ENCODE measurements at regions not wholly inside any gene's neighbourhood (a gene's known extent, or its start where the extent isn't known, plus 50 kb on each side); places are given as distances from the start of the nearest gene placed in this dataset.
A peak's percentile ranks its signal among the peaks of the same experiment; 100 is the strongest.

DNA sequence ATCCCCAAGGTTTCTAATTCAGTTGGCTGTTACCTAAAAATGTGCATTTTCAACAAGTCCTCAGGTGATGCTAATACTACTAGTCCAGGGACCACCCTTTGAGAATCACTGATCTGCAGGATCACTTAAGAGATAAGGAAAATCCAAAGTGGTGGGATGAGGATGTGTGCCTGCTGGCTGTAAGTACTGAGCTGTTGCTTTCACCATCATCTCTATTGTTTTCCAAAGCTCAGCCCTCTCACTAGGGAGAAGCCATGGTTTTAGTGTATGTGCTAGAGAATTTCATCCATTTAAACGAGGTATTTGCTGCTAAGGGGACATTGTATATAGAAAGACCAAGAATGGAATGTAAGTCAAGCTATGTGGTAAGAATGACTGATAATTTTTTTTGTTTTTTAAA lies 202.3 kb downstream of the KIF21A start:
- no peak for DNase-seq

DNA sequence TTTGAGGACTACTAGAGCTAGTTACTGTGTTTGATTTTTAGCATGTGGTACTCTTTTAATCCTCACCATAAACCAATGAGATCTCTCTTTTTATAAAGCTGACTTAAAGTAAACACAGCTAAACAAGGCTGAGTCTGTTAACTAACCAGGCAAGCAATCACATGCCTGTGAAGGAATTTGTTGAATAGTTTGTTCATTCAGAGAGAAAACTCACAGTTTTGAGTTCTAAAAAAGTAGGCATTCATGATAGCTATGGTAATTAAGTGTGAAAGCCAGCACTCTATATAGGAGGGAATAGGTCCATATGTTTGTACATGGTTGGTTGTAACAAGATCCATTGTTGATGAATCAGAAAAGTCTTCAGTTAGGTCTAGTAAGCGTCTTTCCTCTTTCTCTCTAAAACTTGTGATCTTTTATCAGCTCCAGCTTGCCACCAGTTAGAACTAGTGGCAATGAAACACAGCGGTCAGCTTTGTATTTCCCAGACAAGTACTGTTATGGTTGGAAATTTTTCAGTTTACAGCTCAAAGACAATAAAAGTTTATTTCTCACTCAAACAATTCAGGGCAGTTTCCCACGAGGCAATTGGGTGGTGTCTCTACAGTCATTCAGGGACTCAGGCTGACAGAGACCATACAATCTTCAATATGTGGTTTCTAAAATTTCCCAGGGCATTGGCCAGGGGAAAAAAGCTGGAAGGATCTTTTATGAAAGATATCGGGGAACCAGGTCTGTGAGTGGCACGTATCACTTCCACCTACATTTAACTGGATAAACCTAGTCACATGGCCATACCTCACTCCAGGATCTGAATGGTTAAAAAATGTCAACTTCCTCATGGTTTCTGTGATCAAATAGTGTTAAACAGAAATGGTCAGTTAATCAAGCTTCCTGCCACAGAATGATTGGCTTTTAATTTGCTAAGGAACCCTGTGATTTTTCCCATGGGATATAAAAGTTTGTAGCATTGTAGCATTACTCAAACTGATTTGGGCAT lies 203.1 kb downstream of the KIF21A start:
- DNase-seq: no peak

DNA sequence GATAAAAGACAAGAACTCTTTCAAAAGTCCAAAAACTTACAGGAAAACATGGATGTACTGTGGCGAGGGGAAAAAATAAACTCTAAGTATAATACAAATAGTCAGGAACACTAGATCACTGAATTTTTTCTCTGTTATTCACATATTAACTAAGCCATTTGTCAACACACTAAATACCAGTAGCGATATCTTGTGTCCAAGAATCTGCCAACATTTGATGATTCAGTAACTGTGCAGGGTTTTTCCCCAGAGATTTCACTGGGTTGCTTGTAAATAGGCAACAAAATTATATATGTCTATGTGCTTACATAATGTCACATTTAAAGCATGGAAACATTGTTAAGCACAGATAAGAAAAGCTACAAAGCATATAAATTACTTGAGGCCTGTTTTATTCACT lies 205.9 kb downstream of the KIF21A start:
- no peak for DNase-seq

- DNase-seq: no peak
These were observed 206.7 kb downstream of the KIF21A start for GRCh38 chr12:39235990-39236767.

DNA sequence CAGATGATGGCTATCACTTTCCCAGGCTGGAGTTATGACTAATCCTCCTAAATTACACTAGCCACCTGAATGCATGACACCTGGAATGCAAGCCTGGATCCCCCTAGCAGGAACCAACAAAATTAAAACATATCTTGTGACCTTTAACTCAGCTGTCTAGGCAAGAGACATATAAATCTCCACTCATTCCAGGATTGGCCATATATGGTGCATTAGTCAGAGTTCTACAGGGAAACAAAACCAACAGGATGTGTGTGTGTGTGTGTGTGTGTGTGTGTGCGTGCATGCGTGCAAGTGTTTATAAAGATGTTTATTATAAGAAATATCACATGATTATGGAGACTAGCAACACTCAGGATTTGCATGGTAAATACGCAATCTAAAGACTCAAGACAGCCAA lies 212.8 kb downstream of the KIF21A start:
- no peak for DNase-seq

- DNase-seq: peak; percentile 9
These were observed 215.7 kb downstream of the KIF21A start for GRCh38 chr12:39227218-39227617.

GRCh38 chr12:39224971-39225370 lies 217.9 kb downstream of the KIF21A start:
- no peak for DNase-seq

GRCh38 chr12:39205969-39206368 lies 237.0 kb downstream of the KIF21A start:
- DNase-seq: no peak

DNA sequence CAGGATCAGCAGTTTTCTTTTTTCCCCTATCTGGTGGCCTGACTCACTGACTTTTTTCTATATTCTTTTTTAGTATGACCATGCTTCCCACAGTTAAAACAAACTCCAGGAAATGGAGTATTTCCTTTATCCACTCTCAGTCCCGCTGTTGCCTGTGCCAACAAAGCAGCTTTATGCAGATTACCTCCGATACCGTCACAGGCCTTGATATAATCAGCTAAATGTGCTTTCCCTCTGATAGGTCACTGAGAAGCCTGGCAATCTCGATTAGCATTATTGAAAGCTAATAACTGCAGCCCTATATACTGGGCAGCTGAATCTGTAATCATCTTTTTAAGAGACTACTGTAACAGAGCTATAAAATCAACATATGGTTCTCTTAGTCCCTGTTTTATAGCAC lies 243.6 kb downstream of the KIF21A start:
- DNase-seq: no peak

DNA sequence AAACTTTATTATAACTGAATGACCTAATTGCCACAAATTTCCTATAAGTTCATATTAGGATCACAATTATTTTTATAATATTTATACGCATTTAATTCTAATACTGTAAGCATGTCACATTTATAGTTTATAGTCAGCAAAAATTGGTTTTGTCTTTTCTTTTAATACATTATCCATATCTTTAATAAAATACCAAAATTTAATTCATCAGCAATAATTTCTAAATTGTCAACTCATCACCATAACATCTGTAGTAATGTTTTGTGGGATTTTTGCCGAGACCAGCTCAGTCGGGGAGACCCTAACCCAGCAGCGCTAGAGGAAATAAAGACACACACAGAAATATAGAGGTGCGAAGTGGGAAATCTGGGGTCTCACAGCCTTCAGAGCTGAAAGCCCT lies 254.2 kb downstream of the KIF21A start:
- DNase-seq: no peak

DNA sequence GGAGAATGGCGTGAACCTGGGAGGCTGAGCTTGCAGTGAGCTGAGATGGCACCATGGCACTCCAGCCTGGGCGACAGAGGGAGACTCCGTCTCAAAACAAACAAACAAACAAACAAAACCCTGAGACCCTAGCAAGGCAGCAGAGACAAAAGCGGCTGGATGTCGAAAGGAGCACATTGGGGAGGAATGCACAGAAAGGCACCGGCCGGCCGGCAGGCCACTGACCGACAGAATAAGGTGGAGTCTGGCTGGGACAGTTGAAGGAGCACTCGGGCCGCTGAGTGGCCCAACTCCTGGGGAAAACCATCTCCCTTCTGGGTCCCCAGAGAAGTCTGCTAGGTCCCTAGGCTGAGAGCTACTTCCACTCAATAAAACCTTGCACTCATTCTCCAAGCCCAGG lies 256.2 kb downstream of the KIF21A start:
- no peak for DNase-seq

GRCh38 chr12:39178837-39179236 lies 264.1 kb downstream of the KIF21A start:
- no peak for DNase-seq

DNA sequence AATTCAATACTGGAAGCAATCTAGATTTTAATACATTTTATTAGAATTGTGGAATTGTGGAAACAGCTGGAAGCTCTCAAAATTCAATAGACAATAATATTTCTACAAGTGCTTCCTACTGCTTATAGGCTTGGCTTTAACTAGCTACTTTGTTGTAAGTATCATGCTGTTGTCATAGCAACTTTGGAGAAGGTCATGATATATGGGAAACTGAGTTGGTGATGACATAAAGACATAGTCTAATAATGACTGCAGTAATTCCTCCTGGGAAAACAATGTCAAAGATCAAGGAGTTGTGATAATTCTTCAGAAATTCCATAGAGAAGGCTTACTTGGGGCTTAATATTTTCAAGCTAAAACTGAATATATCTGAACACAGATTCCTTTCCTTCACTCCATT lies 266.6 kb downstream of the KIF21A start:
- DNase-seq: no peak

DNA sequence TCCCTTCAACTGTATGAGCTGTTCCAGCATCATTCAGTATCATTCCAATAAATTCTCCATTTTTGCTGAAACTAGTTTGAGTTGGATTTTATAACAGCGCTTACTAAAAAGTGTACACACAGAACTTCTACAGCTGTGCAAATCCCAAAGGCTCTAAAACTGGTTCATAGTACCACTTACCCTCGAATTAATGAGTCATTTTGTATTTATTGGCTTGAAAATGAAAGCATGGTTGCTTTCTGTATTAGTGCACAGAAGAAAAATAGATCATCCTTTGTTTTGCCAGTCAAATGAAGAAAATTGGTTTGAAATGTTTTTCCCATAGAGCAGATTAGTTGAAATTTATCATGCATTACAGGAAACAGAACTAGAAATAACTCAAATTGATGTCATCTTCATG lies 268.3 kb upstream of the CPNE8 start:
- DNase-seq: no peak

DNA sequence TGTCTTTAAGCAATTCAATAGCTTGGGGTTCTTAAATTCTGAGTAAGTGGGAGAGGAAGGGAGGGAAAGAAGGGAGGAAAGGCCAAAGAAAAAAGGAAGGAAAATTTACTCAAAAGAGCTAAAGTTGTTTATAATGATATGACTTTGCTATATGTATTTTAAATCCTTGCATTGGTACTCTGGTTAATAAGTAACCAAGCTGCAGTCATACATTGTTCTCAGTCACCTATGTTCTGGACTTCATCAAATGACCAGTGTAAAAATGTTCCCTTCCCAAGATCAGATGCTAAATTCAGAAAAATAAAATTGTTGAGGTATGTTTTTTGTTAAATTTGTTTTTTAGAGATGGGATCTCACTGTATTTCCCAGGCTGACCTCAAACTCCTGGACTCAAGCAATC lies 259.9 kb upstream of the CPNE8 start:
- no peak for DNase-seq

DNA sequence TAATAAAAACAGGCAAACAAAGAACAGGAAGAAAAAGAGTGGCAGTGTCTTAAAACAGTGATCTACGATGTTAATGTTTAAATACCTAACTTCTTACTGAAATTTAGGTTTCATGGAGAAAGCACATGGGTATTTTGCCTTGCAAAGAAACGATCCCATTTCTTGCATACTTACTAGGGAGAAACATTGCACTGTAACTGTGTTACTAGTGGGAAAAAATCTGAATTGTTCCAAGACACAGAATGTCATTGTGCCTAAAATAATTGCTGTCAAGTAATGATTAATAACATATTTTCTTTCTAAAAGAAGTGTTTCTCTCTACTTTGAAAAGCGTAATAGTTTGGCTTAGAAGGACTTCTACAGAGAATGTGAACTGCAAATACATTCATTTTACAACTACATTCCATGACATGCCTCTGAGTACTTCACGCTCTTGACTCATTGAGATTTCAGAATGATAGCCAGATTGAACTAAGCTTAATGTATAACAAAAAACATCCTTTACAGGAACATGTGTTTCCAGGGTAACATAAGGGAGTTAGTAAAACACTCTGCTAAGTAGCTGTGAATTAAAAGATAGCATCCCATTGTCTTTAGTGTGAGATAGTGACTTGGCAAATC lies 256.2 kb upstream of the CPNE8 start:
- DNase-seq: no peak

GRCh38 chr12:39157696-39158342 lies 252.4 kb upstream of the CPNE8 start:
- DNase-seq: no peak

DNA sequence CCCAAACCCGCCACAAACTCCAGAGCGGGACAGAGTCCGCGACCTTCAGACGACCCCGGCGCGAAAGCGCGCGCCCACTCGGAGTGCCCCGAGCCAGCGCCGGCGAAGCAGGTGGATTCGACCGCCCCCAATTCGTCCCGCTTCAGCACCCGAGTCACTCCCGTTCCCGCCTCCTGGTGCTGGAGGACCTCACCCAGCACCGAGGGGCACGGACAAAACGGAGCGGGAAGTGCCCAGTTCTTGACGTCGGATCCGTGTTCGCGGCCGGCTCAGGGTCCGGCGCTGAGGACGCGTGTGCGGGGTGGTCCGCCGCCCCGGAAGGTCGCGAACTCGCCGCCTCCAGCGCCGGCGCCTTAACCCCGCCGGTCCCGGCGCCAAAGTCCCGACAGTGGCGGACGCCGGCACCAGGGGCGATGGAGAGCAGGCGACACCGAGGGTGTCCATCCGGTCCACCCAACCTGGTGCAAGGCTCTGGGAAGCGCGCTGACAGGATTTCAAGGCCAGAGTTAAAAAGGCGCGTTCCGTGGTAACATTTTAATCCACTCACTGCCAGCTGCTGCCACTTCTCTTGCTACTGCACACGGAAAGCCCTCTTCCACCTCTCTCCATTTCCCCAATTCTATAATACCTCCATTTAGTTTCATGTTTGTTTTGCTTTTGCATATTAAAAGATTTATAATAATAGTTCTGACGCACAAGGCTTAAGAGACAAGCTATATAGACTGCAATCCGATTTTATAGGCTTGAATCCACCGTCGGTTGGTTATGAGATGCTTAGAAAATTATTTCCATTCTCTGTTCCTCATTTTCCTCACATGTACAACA lies 240.0 kb upstream of the CPNE8 start:
- DNase-seq: no peak

- no peak for DNase-seq
These were observed 239.2 kb upstream of the CPNE8 start for GRCh38 chr12:39144613-39145061.

- no peak for DNase-seq
These were observed 232.9 kb upstream of the CPNE8 start for GRCh38 chr12:39138268-39138667.

- no peak for DNase-seq
These were observed 222.0 kb upstream of the CPNE8 start for GRCh38 chr12:39127401-39127800.

- no peak for DNase-seq
These were observed 220.2 kb upstream of the CPNE8 start for GRCh38 chr12:39125566-39125965.

Measured in NCI-H1048 (cell line).